ENCODE measurements at regions not wholly inside any gene's neighbourhood (a gene's known extent, or its start where the extent isn't known, plus 50 kb on each side); places are given as distances from the start of the nearest gene placed in this dataset.

DNA sequence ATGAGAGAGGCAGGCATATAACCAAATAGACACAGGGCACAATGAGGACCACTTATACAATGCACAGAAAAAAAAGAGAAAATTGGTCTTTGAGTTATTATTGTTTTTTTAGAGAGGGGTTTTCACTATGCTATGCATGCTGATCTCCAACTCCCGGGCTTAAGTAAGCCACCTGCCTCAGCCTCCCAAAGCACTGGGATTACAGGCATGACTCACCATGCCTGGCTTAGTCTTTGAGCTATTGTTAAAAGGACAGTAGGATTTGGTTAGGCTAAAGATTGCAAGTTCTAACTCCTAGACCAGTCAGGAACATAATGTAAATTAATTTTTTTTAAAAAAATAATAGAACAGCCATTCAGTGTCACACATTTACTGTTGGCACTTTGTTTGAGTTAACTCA lies 340.1 kb downstream of the GPAT3 start:
- TF ChIP-seq, protein P1, sequence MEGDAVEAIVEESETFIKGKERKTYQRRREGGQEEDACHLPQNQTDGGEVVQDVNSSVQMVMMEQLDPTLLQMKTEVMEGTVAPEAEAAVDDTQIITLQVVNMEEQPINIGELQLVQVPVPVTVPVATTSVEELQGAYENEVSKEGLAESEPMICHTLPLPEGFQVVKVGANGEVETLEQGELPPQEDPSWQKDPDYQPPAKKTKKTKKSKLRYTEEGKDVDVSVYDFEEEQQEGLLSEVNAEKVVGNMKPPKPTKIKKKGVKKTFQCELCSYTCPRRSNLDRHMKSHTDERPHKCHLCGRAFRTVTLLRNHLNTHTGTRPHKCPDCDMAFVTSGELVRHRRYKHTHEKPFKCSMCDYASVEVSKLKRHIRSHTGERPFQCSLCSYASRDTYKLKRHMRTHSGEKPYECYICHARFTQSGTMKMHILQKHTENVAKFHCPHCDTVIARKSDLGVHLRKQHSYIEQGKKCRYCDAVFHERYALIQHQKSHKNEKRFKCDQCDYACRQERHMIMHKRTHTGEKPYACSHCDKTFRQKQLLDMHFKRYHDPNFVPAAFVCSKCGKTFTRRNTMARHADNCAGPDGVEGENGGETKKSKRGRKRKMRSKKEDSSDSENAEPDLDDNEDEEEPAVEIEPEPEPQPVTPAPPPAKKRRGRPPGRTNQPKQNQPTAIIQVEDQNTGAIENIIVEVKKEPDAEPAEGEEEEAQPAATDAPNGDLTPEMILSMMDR (conservative IDR thresholded peaks at IDR 0.05) = no peak
- no peak overlapping the region for H3K27ac ChIP-seq

DNA sequence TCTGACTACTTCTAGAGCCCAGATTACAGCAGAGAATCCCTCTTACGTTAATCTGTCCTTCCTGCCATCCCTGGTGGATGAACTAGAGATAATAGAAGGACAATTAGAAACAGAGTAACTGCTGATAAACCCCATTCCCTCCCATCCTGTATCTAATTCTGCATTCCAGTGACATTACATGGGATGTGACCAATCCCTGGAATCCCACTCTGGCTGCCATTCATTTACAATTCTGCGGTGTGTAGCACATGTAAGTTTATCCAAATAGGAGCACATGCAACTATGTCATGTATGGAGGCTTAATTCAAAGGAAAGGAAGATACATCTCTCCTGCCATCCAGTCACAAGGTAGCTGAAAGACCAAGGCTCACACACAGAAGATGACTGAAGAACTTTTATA lies 339.5 kb downstream of the GPAT3 start:
- TF ChIP-seq, protein P1 (conservative IDR thresholded peaks at IDR 0.05) = no peak
- H3K27ac ChIP-seq = no peak overlapping the region

DNA sequence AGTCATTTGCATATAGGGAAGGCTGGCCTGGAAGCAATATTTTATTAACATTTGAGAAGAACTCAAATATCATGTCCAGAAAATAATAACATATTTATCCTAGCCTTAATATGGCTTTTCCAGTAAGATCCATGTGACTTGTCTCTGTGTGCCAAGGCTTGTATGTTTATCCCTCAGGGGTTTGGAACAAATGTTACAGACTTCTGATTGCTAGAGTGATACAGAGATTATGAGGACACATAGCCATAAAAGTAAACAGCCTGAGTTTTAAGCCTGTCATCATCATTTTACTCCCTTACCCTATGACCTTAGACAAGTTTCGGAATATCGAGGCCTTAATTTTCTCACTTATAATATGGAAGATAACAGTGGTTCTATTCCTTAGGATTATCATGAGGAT lies 338.1 kb downstream of the GPAT3 start:
- H3K27ac ChIP-seq = peak overlapping the region; percentile 45
- TF ChIP-seq, protein P1 (conservative IDR thresholded peaks at IDR 0.05) = no peak

DNA sequence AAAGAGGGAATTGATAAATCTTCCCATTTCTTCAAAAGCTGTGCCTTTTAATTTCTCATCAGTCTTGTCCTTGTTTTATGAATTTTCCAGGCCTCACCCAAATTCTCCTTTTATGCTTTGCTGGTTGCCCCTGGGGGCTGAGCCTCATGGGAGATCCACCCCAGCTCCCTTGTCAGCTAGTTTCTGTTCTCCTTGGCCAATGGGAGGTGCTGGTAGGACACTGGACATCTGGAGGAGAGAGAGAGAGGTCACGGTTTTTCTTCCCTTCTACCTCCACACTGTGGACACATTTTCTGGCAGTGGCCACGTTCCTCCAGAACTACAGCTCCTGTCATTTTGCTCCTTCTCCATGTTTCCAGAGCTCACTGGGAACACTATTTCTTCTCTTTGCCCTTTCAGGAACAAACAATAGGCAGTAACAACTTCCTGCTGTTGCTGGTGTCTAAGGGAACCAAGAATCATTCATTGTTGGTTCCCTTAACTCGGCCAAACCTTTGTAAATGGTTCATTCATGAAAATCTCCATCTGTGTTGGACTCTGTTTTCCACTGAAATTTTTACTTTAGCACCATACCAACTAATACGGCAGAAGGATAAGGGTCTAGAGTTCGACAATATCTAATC lies 334.5 kb downstream of the GPAT3 start:
- TF ChIP-seq, protein P1 (conservative IDR thresholded peaks at IDR 0.05) = no peak

DNA sequence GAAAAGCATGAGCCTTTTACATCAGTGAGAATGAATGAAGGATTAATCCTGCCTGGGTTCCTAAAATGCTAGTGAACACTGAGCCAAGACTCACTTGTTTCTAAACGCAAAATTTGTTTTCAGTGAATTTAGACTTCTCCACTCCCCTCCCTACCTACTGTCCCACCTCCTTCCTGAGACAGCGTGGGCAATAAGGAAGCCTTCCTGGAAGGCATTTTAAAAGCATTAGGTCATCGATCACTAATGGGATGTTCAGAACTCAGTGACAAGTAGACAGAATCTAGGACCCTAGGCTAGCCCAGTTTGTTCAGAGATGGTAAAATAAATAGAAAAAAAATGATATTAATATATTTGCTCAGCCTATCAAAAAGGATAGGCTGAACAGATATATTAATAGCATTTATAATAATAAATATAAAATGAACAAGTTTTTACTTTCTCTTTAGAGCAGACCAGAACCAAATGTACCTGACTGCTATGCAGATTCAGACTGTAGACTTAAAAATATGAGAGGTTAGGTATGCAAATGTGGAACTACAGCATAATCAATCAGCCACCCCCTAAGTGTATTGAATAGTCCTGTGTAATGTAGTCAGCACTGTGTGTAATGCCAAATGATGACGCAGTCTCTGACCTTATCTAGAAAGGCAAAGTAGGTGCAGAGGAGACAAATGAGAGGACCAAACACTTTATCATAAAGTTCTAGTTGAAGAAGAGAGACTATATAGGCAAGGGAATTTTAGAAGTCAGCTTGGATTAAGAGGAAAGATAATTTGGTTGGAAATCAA lies 331.1 kb downstream of the GPAT3 start:
- TF ChIP-seq, protein P1 (conservative IDR thresholded peaks at IDR 0.05) = no peak
- H3K27ac ChIP-seq = no peak overlapping the region

More for the DNA sequence above, 334.5 kb downstream of the GPAT3 start:
- H3K27ac ChIP-seq = no peak overlapping the region

DNA sequence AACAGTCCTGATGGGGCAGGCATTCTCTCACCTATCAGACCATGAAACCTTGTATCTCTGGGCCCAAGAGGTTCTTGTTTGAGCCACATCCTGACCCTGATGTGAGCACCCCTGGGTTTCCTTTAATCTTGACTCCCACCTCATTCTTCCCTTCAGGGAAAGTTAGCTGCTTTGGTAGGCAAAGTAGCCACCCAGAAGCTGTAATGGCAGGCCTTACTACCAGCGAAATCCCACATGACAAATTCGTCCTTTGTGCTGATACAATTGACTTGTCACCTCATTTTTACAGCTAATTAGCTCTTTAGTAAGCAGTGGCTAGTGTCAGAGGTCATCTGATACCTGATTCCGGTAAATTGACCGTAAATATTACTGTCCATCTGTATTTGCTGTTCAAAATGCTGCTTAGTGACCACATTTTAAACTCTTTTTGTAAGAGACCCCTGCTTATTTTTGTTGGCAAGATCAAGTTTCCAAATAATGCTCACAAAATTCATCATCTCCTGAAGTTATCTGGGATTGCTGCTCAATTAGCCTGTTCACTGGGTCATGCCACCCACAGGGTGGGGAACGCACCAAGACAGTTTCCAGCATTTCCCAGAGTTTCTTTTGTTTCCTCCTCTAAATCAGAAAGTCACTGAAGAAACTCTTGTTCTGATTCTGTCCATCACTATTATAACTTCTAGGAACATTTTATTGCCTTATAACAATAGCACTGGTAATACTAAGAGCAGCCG lies 329.7 kb downstream of the GPAT3 start:
- TF ChIP-seq, protein P1 (conservative IDR thresholded peaks at IDR 0.05) = no peak
- no peak overlapping the region for H3K27ac ChIP-seq
